Activated CD8-positive, alpha-beta memory T cell treated with anti-CD3 and anti-CD28 coated beads for 36 hours (primary cell): ENCODE measurements at regions not wholly inside any gene's neighbourhood (a gene's known extent, or its start where the extent isn't known, plus 50 kb on each side); places are given as distances from the start of the nearest gene placed in this dataset.
"Not testable (repeated sequence)": the region's sequence is repeated elsewhere in the genome, so short reads cannot be mapped to it uniquely, and the experiment has no call there.

Source experiments
- CTCF ChIA-PET: fragments of 350-600 bp; sonication (Branson Sonifier 250); formaldehyde crosslinking; loops from one replicate; lab custom pipeline; 2021; ENCODE audit warnings: antibody characterized with exemption; lab: Charles Lee
- POLR2A ChIA-PET: fragments of 350-600 bp; sonication (Branson Sonifier 250); formaldehyde crosslinking; loops from one replicate; lab custom pipeline; 2021; ENCODE audit warnings: antibody characterized with exemption; lab: Charles Lee

GRCh38 chr3:82373833-82374232 lies 612.4 kb upstream of the GBE1 start:
- CTCF ChIA-PET, result not testable (repeated sequence)

GRCh38 chr3:82364827-82365226 lies 603.4 kb upstream of the GBE1 start:
- ChIA-PET CTCF (no interaction called here), POLR2A (no interaction called here)

More at GRCh38 chr3:82373833-82374232, 612.4 kb upstream of the GBE1 start:
- POLR2A ChIA-PET, result not testable (repeated sequence)

- POLR2A ChIA-PET, result no interaction called here
- CTCF ChIA-PET, result no interaction called here
These were observed 601.7 kb upstream of the GBE1 start for GRCh38 chr3:82363131-82363530.

GRCh38 chr3:82355228-82355627 lies 593.8 kb upstream of the GBE1 start:
- POLR2A ChIA-PET, result no interaction called here
- CTCF ChIA-PET, result no interaction called here

GRCh38 chr3:82354228-82354627 lies 592.8 kb upstream of the GBE1 start:
- ChIA-PET CTCF (no interaction called here), POLR2A (no interaction called here)

- CTCF ChIA-PET, result no interaction called here
- POLR2A ChIA-PET, result no interaction called here
These were observed 592.1 kb upstream of the GBE1 start for GRCh38 chr3:82353306-82354171.

GRCh38 chr3:82347585-82347984 lies 586.1 kb upstream of the GBE1 start:
- ChIA-PET POLR2A (no interaction called here), CTCF (no interaction called here)

- CTCF ChIA-PET, result no interaction called here
- POLR2A ChIA-PET, result no interaction called here
These were observed 581.1 kb upstream of the GBE1 start for GRCh38 chr3:82342521-82342920.

GRCh38 chr3:82329300-82329699 lies 567.9 kb upstream of the GBE1 start:
- ChIA-PET POLR2A (no interaction called here), CTCF (no interaction called here)

GRCh38 chr3:82311901-82312300 lies 550.5 kb upstream of the GBE1 start:
- ChIA-PET CTCF (no interaction called here), POLR2A (no interaction called here)

- POLR2A ChIA-PET, result no interaction called here
These were observed 547.3 kb upstream of the GBE1 start for GRCh38 chr3:82308755-82309154.

GRCh38 chr3:82306189-82306588 lies 544.7 kb upstream of the GBE1 start:
- ChIA-PET POLR2A (no interaction called here), CTCF (no interaction called here)

More at GRCh38 chr3:82308755-82309154, 547.3 kb upstream of the GBE1 start:
- CTCF ChIA-PET, result interaction anchor here (1.1 kb wide), 1 partner anchor 14 kb away, joined by 3 read pairs; no protein-coding TSS in a partner anchor

- ChIA-PET CTCF (interaction anchor here (0.9 kb wide), 1 partner anchor 15 kb away, joined by 3 read pairs; no protein-coding TSS in a partner anchor), POLR2A (no interaction called here)
These were observed 533.2 kb upstream of the GBE1 start for GRCh38 chr3:82294609-82295008.

GRCh38 chr3:82293867-82294266 lies 532.4 kb upstream of the GBE1 start:
- POLR2A ChIA-PET, result no interaction called here
- CTCF ChIA-PET, result interaction anchor here (0.9 kb wide), 1 partner anchor 15 kb away, joined by 3 read pairs; no protein-coding TSS in a partner anchor

- POLR2A ChIA-PET, result no interaction called here
These were observed 532.0 kb upstream of the GBE1 start for GRCh38 chr3:82293435-82293834.

GRCh38 chr3:82287562-82287961 lies 526.1 kb upstream of the GBE1 start:
- ChIA-PET POLR2A (no interaction called here), CTCF (no interaction called here)

More at GRCh38 chr3:82293435-82293834, 532.0 kb upstream of the GBE1 start:
- CTCF ChIA-PET, result no interaction called here

GRCh38 chr3:82281205-82281604 lies 519.8 kb upstream of the GBE1 start:
- ChIA-PET CTCF (no interaction called here), POLR2A (no interaction called here)

GRCh38 chr3:82276992-82277391 lies 515.5 kb upstream of the GBE1 start:
- CTCF ChIA-PET, result no interaction called here
- POLR2A ChIA-PET, result no interaction called here

- POLR2A ChIA-PET, result no interaction called here
- CTCF ChIA-PET, result no interaction called here
These were observed 513.5 kb upstream of the GBE1 start for GRCh38 chr3:82274897-82275296.

GRCh38 chr3:82265747-82266146 lies 504.3 kb upstream of the GBE1 start:
- POLR2A ChIA-PET, result no interaction called here
- CTCF ChIA-PET, result interaction anchor here (0.7 kb wide), 1 partner anchor 850 kb away, joined by 3 read pairs; no protein-coding TSS in a partner anchor

GRCh38 chr3:82262193-82262592 lies 500.7 kb upstream of the GBE1 start:
- ChIA-PET CTCF (no interaction called here), POLR2A (no interaction called here)
